HepG2 (cell line): ENCODE measurements at regions not wholly inside any gene's neighbourhood (a gene's known extent, or its start where the extent isn't known, plus 50 kb on each side); places are given as distances from the start of the nearest gene placed in this dataset.

ENCODE experiments used
- KDM5B ChIP-seq: sonication (generic); formaldehyde crosslinking; IDR thresholded peaks from 2 replicates; pipeline ENCODE4 v1.4.0; 2020; ENCODE audit warnings: missing genetic modification reagents, mild to moderate bottlenecking, borderline replicate concordance
- KLF13 ChIP-seq: sonication (generic); formaldehyde crosslinking; IDR thresholded peaks from 2 replicates; pipeline ENCODE4 v1.4.0; 2020; ENCODE audit warnings: mild to moderate bottlenecking, missing genetic modification reagents
- KLF16 ChIP-seq, 2 experiments: sonication (generic) in 1 of 2; formaldehyde crosslinking in 1 of 2; IDR thresholded peaks; 2 replicates each; pipeline versions ENCODE4 v1.6.1 to v1.8.0; 2016 to 2023; ENCODE audit warnings: missing genetic modification reagents in 2 of 2, missing compliant biosample characterization in 1 of 2
- MYC ChIP-seq: sonication (generic); formaldehyde crosslinking; IDR thresholded peaks from 2 replicates; pipeline ENCODE4 v1.9.0; 2021; ENCODE audit warnings: missing genetic modification reagents, borderline replicate concordance
- RBAK ChIP-seq: sonication (generic); formaldehyde crosslinking; IDR thresholded peaks from 2 replicates; pipeline ENCODE4 v1.5.1; 2020; ENCODE audit warnings: mild to moderate bottlenecking, missing genetic modification reagents
- TCF12 ChIP-seq, 2 experiments: fragments of 450-650 bp in 1 of 2; sonication (generic) in 1 of 2; formaldehyde crosslinking in 1 of 2; IDR thresholded peaks; 2 replicates each; pipeline versions ENCODE4 v1.6.1 to v1.8.0; 2017 to 2022; ENCODE audit warnings: antibody characterized with exemption in 1 of 2, mild to moderate bottlenecking in 1 of 2, missing genetic modification reagents in 1 of 2, moderate library complexity in 1 of 2
- TRIM24 ChIP-seq: sonication (generic); formaldehyde crosslinking; IDR thresholded peaks from 2 replicates; pipeline ENCODE4 v1.8.0; 2022; ENCODE audit warnings: mild to moderate bottlenecking, missing genetic modification reagents
- XRCC5 ChIP-seq: fragments of 200-400 bp; formaldehyde crosslinking; optimal IDR thresholded peaks from 2 replicates; pipeline ENCODE3; 2017; ENCODE audit warnings: mild to moderate bottlenecking, low read length
- ZNF10 ChIP-seq: sonication (generic); formaldehyde crosslinking; IDR thresholded peaks from 2 replicates; pipeline ENCODE4 v1.4.0; 2020; ENCODE audit warnings: mild to moderate bottlenecking, low read depth, missing genetic modification reagents, borderline replicate concordance
- ZNF207 ChIP-seq: fragments of 450-650 bp; IDR thresholded peaks from 2 replicates; pipeline ENCODE4 v1.6.1; 2016; ENCODE audit warnings: antibody characterized with exemption, borderline replicate concordance
- ZNF841 ChIP-seq: sonication (generic); formaldehyde crosslinking; IDR thresholded peaks from 2 replicates; pipeline ENCODE4 v1.8.1; 2023; ENCODE audit warnings: missing genetic modification reagents, borderline replicate concordance
- ZSCAN20 ChIP-seq: sonication (generic); formaldehyde crosslinking; IDR thresholded peaks from 2 replicates; pipeline ENCODE4 v1.4.0; 2020; ENCODE audit warnings: missing genetic modification reagents, mild to moderate bottlenecking, borderline replicate concordance
- TF ChIP-seq, protein P1 (sequence below): sonication (generic); formaldehyde crosslinking; IDR thresholded peaks from 2 replicates; pipeline ENCODE4 v1.4.0; 2020; ENCODE audit warnings: missing genetic modification reagents
- TF ChIP-seq, protein P2 (sequence below): sonication (generic); formaldehyde crosslinking; IDR thresholded peaks from 2 replicates; pipeline ENCODE4 v1.8.0; 2022; ENCODE audit warnings: mild to moderate bottlenecking, missing genetic modification reagents; ENCODE audit not compliant: insufficient replicate concordance
- TF ChIP-seq, protein P3 (sequence below): IDR thresholded peaks from 2 replicates; pipeline ENCODE4 v1.6.1; 2016; ENCODE audit warnings: mild to moderate bottlenecking
- TF ChIP-seq, protein P4 (sequence below): sonication (generic); formaldehyde crosslinking; IDR thresholded peaks from 2 replicates; pipeline ENCODE4 v1.5.1; 2020; ENCODE audit warnings: missing genetic modification reagents, mild to moderate bottlenecking, borderline replicate concordance
- TF ChIP-seq, protein P5 (sequence below): sonication (generic); formaldehyde crosslinking; IDR thresholded peaks from 2 replicates; pipeline ENCODE4 v1.5.1; 2020; ENCODE audit warnings: missing genetic modification reagents, mild to moderate bottlenecking, borderline replicate concordance

DNA sequence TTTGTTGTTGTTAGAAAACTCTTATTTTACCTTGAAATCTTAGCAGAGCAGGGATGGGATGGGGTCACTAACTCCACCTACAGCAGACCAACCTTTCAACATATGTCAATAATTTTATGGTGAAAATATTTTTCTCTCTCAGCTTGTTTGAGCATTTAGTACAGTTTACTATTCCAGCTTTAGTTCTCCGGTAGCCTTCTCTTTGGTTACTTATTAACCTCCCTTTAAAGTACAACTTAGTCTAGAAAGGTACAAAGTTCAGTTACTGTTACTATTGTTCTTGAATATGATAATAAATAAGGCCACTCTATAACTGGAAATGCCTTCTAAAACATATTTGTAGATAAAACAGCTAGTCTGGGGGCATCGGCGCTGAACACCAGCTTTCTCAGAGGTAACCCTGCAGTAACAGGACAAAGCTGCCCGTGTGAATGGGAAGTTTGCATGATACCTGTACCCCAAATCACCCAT is 233.3 kb downstream of the PCSK1 start (continued):
- no peak for TF ChIP-seq ZNF207
- no peak for TF ChIP-seq KDM5B
- TF ChIP-seq ZSCAN20 (CRISPR knock-in tag), result no peak
- TF ChIP-seq, protein P1, sequence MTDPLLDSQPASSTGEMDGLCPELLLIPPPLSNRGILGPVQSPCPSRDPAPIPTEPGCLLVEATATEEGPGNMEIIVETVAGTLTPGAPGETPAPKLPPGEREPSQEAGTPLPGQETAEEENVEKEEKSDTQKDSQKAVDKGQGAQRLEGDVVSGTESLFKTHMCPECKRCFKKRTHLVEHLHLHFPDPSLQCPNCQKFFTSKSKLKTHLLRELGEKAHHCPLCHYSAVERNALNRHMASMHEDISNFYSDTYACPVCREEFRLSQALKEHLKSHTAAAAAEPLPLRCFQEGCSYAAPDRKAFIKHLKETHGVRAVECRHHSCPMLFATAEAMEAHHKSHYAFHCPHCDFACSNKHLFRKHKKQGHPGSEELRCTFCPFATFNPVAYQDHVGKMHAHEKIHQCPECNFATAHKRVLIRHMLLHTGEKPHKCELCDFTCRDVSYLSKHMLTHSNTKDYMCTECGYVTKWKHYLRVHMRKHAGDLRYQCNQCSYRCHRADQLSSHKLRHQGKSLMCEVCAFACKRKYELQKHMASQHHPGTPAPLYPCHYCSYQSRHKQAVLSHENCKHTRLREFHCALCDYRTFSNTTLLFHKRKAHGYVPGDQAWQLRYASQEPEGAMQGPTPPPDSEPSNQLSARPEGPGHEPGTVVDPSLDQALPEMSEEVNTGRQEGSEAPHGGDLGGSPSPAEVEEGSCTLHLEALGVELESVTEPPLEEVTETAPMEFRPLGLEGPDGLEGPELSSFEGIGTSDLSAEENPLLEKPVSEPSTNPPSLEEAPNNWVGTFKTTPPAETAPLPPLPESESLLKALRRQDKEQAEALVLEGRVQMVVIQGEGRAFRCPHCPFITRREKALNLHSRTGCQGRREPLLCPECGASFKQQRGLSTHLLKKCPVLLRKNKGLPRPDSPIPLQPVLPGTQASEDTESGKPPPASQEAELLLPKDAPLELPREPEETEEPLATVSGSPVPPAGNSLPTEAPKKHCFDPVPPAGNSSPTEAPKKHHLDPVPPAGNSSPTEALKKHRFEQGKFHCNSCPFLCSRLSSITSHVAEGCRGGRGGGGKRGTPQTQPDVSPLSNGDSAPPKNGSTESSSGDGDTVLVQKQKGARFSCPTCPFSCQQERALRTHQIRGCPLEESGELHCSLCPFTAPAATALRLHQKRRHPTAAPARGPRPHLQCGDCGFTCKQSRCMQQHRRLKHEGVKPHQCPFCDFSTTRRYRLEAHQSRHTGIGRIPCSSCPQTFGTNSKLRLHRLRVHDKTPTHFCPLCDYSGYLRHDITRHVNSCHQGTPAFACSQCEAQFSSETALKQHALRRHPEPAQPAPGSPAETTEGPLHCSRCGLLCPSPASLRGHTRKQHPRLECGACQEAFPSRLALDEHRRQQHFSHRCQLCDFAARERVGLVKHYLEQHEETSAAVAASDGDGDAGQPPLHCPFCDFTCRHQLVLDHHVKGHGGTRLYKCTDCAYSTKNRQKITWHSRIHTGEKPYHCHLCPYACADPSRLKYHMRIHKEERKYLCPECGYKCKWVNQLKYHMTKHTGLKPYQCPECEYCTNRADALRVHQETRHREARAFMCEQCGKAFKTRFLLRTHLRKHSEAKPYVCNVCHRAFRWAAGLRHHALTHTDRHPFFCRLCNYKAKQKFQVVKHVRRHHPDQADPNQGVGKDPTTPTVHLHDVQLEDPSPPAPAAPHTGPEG (CRISPR knock-in tag), result no peak
- TF ChIP-seq, protein P2, sequence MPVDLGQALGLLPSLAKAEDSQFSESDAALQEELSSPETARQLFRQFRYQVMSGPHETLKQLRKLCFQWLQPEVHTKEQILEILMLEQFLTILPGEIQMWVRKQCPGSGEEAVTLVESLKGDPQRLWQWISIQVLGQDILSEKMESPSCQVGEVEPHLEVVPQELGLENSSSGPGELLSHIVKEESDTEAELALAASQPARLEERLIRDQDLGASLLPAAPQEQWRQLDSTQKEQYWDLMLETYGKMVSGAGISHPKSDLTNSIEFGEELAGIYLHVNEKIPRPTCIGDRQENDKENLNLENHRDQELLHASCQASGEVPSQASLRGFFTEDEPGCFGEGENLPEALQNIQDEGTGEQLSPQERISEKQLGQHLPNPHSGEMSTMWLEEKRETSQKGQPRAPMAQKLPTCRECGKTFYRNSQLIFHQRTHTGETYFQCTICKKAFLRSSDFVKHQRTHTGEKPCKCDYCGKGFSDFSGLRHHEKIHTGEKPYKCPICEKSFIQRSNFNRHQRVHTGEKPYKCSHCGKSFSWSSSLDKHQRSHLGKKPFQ, result no peak
- TF ChIP-seq, protein P3, sequence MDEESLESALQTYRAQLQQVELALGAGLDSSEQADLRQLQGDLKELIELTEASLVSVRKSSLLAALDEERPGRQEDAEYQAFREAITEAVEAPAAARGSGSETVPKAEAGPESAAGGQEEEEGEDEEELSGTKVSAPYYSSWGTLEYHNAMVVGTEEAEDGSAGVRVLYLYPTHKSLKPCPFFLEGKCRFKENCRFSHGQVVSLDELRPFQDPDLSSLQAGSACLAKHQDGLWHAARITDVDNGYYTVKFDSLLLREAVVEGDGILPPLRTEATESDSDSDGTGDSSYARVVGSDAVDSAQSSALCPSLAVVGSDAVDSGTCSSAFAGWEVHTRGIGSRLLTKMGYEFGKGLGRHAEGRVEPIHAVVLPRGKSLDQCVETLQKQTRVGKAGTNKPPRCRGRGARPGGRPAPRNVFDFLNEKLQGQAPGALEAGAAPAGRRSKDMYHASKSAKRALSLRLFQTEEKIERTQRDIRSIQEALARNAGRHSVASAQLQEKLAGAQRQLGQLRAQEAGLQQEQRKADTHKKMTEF (CRISPR knock-in tag), result peak; percentile 60; the same call in 1 of the 2 replicates
- no peak for TF ChIP-seq ZNF841 (CRISPR knock-in tag)
- TF ChIP-seq MYC (CRISPR knock-in tag), result peak; percentile 22; the same call in 1 of the 2 replicates
- no peak for TF ChIP-seq XRCC5
- TF ChIP-seq KLF13 (CRISPR knock-in tag), result no peak
- TF ChIP-seq ZNF10 (CRISPR knock-in tag), result no peak
- TF ChIP-seq, protein P4, sequence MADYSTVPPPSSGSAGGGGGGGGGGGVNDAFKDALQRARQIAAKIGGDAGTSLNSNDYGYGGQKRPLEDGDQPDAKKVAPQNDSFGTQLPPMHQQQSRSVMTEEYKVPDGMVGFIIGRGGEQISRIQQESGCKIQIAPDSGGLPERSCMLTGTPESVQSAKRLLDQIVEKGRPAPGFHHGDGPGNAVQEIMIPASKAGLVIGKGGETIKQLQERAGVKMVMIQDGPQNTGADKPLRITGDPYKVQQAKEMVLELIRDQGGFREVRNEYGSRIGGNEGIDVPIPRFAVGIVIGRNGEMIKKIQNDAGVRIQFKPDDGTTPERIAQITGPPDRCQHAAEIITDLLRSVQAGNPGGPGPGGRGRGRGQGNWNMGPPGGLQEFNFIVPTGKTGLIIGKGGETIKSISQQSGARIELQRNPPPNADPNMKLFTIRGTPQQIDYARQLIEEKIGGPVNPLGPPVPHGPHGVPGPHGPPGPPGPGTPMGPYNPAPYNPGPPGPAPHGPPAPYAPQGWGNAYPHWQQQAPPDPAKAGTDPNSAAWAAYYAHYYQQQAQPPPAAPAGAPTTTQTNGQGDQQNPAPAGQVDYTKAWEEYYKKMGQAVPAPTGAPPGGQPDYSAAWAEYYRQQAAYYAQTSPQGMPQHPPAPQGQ (CRISPR knock-in tag), result no peak
- TF ChIP-seq TCF12 (IDR thresholded peaks at IDR 0.05), result no peak
- TF ChIP-seq TCF12 (CRISPR knock-in tag; IDR thresholded peaks at IDR 0.05), result no peak
- TF ChIP-seq, protein P5, sequence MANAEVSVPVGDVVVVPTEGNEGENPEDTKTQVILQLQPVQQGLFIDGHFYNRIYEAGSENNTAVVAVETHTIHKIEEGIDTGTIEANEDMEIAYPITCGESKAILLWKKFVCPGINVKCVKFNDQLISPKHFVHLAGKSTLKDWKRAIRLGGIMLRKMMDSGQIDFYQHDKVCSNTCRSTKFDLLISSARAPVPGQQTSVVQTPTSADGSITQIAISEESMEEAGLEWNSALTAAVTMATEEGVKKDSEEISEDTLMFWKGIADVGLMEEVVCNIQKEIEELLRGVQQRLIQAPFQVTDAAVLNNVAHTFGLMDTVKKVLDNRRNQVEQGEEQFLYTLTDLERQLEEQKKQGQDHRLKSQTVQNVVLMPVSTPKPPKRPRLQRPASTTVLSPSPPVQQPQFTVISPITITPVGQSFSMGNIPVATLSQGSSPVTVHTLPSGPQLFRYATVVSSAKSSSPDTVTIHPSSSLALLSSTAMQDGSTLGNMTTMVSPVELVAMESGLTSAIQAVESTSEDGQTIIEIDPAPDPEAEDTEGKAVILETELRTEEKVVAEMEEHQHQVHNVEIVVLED (CRISPR knock-in tag), result no peak
- no peak for TF ChIP-seq KLF16 (CRISPR knock-in tag; IDR thresholded peaks at IDR 0.05)
- no peak for TF ChIP-seq RBAK (CRISPR knock-in tag)
- no peak for TF ChIP-seq TRIM24 (CRISPR knock-in tag)
